ENCODE measurements at regions not wholly inside any gene's neighbourhood (a gene's known extent, or its start where the extent isn't known, plus 50 kb on each side); places are given as distances from the start of the nearest gene placed in this dataset.

DNA sequence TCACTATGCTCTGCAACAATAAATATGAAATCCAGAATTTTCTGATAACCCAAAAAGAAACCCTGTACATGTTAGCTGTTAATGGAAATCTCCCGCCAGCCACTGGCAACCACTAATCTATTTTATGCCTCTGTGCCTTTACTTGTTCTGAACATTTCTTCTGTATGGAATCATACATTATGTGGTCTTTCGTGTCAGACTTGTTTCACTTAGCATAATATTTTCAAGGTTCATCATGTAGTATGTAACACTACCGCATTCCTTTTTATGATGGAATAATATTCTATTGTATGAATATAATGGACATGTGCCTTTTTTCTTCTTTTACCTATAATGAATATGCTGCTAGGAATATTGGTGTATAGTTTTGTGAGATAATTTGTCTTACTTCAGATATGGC lies 1123.3 kb downstream of the EFNB2 start:
- DNase-seq: no peak

GRCh38 chr13:105410602-105411001 lies 1124.9 kb downstream of the EFNB2 start:
- DNase-seq: no peak

DNA sequence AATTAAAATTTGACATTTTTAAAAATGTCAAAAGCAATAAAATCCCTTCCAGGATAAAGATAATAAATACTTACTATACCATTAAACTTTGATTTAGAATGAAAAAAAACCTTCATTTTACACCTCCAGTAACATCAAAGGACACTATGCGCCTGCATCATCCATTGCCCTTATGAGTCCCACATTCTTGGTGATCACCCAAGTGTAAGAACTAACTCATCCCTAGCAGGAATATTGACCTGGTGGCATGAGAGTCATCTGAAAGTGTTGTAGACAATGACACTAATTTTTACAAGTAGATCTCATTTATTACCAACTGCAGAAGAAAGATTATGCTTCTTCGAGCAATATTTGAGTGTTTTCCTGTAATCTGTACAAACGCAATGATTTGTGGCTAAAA lies 1128.9 kb downstream of the EFNB2 start:
- DNase-seq: no peak

- DNase-seq: no peak
Measured at GRCh38 chr13:105403086-105403485, 1132.4 kb downstream of the EFNB2 start.

GRCh38 chr13:105395041-105395440 lies 1140.4 kb downstream of the EFNB2 start:
- no peak for DNase-seq

GRCh38 chr13:105389373-105389772 lies 1146.1 kb downstream of the EFNB2 start:
- no peak for DNase-seq

GRCh38 chr13:105377452-105377851 lies 1158.0 kb downstream of the EFNB2 start:
- DNase-seq: no peak

DNA sequence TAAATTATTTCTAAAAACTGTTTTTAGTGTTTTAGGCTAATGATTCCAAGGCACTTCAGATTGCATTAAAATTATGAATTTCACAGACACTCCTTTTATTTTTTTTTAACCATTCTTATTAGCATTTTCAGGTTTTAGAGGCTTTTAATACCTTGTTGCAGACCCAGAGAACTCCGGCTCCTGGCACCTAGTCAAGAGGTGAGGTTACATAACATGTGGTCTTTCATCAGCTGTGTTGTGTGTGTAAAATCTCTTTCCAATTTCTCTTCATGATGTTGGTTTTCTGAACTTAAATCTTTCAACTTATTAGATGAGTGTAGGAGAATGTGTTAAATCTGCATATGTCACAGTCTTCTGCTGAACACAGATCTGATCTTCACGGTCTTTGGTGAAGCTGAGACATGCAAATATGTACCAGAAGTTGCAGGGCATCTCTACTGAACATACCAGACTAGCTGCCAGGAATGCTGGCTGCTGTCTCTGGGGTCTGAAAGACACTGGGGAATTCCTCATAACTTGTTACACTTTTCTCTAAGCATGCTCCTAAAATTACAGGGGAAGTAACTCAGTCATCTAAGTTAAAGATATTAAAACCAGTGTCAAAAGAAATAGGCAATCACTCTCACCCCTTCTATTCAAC lies 1165.3 kb downstream of the EFNB2 start:
- no peak for DNase-seq

DNA sequence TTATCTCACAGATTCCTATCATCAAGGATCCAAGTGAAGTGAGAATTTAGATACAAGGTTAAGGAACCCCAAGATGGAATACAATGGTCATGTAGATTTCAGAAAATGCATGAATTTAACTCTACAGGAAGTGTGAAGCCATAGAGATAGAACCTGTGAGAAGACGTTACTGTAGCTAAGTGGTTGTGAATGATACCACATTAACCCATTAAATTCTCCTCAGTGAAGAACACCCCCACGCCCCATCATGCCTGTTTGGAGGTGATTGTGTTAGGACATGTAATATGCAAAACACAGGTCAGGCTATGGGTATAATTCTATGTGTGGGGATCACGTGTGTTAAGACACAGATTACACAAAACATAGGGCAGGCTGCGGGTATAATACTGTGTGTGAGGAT lies 1166.7 kb downstream of the EFNB2 start:
- DNase-seq: no peak

DNA sequence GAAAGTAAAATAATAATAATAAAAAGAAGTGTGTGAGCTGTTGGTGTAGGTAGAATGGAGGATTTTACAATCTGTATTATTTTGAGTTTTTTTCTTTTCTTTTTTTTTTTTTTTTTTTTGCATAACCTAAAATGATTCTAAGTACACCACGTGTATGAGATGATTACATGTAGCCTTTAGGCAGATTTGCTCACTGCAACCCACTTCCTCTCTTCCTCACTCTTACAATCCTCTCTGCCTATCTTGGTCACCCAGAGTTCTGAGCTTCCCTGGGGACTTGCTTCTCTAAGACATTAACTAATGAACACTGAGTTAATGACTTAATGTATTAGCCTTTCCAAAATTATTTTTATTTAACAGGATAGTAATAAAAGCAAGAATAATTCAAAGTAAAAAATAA lies 1169.6 kb downstream of the EFNB2 start:
- no peak for DNase-seq

GRCh38 chr13:105365021-105365550 lies 1170.4 kb downstream of the EFNB2 start:
- DNase-seq: no peak

DNA sequence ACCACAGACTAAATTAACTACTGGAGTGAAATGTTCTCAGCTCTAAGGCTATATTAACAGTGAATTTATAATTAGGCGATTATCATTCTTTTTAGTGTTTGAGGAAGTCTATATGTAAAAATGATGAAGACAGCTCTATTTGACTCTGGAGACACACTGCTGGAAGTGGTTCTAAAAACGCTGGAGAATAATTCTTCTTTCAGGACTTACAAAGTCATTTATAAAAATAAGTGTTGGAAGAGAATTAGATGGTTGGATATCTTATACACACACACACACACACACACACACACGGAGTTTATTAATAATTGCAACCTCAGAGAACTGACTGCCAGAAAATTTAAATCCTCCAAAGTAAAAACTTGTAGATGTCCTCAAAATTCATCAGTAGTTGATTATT lies 1171.3 kb downstream of the EFNB2 start:
- DNase-seq: no peak

DNA sequence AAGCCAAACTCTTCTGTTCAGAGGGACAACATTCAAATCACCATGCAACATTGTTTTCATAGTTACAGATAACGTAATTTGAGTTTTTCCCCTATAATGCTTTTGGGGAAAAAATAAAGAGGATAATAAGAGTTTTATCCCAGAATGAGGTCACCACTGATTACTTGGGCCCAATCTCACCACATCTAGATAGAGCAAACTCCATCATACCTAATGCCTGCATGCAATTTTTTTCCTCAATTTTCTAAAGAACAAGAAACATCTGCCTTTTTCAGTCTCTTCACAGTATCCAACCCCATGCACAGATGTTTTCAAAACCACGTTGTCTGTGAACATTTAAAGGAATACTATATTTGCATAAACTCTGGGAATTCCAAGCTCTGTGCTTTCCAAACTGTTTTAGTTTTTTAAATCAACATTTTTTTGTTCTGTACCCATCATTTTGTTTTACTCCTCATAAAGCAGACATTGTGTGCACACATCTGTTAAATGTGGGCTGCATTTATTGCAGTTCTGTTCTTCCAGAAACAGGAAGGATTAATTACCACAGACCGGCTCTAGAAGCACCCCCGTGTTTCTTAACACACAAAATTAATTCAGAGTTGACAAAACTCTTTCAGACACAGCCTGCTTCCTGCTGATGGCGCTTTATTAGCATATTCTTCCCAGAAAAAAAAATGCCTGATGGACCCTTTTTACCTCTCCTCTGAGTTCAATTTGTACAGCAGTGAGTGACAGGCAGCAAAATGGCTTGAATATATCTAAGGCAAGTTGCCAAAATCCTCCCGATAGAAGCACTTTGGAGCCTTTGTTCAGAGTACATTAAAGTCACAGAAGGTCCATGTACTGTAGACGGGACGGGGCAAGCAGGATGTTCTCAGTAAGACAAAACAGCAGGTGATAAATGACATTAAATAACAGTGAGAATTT lies 1171.9 kb downstream of the EFNB2 start:
- DNase-seq: no peak

DNA sequence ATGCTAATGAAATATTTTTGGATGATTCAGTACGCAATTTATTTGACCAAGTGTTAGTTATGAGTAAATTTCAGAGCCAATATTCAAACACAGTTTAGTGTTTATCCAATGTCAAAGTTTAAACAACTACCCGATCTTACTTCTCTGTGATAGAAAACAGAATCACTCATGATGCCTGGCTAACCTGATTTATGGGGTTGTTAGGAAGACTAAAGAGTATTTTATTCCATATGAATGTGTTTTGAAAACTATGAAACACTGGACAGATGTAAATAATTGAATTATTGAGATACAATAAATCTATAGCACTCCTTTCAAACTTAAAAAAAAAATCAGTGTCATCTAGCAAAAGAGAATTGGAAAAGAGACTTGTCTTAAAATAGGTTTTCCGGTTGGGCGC lies 1181.8 kb downstream of the EFNB2 start:
- DNase-seq: no peak

DNA sequence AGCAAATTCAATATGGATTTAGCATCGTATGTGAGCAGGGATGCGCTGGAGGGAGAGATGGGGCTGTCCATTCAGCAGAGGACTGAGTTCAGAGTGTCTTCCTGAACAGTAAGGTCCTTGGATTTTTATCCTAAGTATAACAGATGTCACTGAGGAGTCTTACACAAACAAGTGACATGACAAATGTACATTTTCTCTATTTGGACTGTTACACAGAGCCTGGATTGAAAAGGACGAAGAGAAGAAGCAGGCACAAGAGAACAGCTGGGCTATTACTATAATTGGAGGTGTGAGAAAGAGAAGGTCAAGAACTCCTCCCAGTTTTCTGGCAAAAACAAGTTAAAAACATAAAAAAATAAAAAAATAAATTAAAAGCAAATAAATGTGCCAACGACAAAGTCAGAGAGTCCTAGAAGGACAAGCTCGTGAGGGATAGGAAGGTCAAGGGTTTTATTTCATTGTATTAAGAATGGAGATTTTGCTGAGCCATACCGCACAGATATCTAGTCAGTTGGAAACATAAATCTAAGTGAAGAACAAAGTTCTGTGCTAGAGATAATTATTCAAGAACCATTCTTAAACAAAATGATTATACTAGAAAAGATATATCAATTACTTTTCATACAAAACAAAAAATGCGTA lies 1186.3 kb downstream of the EFNB2 start:
- DNase-seq: no peak

- DNase-seq: no peak
Measured at GRCh38 chr13:105346141-105346775, 1189.2 kb downstream of the EFNB2 start.

DNA sequence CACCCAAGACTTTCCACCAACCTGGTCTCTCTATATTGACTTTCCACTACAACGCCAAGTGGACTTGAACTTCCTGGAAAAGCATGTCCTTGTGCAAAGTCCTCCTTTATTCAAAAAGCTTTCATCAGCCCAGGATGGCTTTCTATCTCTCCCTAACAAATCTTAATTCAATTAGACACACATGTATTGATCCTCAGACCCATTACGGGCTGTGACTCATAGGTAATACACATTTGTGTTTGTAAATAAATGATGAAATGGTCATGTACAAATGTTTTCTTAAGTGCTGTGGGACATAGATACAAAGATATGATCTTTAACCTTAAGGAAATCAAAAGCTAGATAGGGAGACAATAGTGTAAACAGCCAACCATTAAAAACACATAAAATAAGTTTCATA lies 1189.7 kb downstream of the EFNB2 start:
- no peak for DNase-seq

DNA sequence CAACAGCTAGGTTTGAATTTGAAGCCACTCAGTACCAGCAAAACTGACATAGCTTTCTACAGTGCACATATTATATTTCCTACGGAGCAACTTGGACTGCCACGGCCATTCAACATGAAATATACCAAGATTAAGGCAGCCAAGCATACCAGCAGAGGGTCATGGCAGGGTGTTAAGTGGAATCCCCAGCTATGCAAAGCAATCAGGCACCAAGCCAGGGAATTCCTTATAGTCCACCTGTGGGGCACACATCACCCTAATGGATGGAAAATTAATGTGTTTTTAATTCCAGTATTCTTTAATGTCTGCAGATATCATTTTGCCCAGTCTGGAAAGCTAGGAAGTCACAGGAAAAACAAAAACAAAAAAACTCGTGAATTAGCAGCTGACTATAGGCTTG lies 1190.3 kb downstream of the EFNB2 start:
- no peak for DNase-seq

- no peak for DNase-seq
Measured at GRCh38 chr13:105343134-105343806, 1192.2 kb downstream of the EFNB2 start.

DNA sequence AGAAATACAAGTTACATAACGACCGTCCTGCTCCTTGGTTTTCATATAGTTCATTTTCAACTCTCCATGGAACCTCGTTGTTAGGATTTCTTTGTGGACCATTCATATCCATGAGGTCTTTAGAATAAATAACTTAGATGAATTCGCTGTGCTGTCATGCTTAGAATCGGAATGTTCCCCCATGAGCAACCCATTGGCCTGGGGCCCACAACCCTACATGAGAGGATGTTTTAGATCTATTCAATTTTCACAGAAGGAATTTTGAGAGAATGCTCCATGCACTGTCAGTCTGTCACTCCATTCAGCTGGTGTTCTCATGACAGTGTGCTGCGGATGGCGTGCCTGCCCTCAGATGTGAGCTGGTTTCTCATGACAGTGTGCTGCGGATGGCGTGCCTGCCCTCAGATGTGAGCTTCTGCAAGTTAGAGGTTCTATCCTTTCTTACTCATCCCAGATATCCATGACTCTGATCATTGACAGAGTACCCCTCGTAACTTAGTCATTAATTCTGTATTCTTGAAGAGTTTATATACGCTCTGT lies 1193.1 kb downstream of the EFNB2 start:
- no peak for DNase-seq

- no peak for DNase-seq
Measured at GRCh38 chr13:105341758-105342157, 1193.7 kb downstream of the EFNB2 start.

DNA sequence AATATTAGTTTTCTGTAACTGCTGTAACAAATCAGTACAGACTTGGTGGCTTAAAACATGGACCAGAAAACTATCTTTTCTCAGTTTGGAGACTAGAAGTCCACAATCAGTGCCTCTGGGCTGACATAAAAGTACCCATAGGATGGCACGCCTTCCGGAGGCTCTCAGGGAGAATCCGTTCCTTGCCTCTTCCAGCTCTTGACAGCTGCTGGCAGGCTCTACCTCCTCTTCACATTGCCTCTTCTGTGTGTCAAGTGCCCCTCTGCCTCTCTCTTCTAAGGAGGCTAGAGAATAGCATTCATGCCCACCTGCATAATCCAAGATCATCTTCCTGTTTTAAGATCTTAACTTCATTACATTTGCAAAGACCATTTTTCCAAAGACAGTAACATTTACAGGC lies 1194.2 kb downstream of the EFNB2 start:
- DNase-seq: no peak
